ENCODE measurements at regions not wholly inside any gene's neighbourhood (a gene's known extent, or its start where the extent isn't known, plus 50 kb on each side); places are given as distances from the start of the nearest gene placed in this dataset.

DNA sequence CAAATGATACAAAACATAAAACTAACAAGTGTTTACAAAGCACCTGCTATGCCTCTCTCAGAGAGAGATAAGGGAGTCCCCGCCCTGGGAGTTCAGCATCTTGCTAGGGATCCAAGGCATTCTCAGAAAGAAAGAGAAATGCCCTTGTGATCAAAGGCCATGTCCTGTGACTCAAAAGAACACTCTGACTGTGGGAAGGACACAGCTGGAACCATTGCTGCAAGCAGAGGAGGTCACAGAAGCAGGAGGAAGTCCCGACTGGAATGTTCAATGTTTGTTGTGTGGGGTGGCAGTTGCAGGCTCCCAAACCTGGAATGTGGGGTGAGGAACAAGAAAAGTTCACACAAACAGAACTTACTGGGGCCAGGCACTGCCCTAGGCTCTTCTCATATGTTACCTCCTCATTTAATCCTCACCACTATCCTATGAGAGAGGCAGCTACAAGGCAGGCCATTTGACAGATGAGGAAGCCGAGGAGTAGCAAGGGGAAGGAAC is 93.0 kb upstream of the GRIK3 start:
- in situ Hi-C loops (cut with HindIII; ENCODE audit: low sequenced_read_pairs) = no loop called here

DNA sequence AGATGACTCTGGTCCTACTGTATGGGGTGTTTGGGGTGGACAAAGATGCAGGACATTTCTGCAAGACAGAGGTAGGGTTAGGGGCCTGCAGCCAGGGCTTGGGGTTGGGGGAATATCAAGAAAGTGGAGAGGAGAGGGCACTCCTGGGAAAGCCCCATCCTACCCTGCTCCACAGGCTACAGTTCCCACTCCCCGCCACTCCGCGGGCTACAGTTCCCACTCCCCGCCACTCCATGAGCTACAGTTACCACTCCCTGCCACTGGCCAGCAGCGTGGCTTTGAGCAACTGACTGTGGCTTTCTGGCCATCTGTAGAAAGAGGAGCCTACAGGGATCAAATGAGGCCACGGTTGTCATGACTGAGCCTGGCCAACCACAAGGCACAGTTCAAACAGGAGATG is 93.8 kb upstream of the GRIK3 start:
- in situ Hi-C loops (cut with HindIII; ENCODE audit: low sequenced_read_pairs) = no loop called here

DNA sequence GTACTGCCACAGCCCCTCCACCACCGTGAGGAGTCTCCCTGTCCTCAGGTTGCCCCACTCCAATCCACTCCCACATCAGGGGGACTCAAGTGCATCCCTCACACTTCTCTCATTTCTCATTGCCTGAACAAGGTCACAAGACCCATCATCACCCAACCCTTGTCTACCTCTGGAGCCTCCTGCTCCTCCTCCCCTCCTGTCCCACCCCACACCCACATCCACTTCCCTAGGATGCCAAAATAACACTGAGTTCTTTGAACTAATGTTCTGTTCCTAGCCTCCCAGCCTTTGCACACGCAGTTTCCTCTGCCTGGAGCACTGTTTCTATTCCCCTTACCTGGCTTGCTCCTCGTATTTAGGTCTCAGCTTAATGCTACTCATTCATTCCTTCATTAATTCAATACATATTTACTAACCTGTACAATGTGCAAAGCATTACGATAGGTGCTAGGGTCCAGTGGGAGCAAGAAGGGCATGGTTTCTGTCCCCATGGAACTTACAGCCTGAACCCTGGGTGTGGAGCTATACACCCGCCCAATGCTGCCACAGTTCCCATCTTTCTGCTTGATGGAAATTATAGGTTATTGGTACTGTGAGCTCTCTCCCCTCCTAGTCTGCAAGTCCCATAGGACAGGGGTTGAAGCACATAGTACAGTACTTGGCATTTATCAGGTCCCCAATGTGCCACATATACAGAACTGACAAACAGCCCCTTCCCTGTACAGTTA is 96.1 kb upstream of the GRIK3 start:
- in situ Hi-C loops (cut with HindIII; ENCODE audit: low sequenced_read_pairs) = no loop called here

DNA sequence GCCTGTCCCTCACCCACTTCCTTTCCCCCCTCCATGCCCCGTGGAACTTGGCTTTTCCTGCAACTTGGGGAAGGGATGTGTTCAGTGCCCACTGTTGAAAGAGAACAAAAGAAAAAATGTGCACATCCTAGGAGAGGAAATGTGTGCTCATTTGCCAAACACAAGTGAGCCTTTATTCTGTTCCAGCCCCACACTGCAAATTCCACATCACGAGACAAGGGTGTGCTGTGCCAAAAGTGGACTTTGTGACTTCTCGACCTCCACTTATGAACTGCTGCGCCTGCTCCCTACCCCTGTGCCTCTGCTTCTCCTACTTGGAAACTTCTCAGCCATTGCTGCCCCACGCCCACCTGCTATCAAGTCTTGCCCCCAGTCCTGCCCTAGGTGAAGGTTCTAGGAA is 97.0 kb upstream of the GRIK3 start:
- in situ Hi-C loops (cut with HindIII; ENCODE audit: low sequenced_read_pairs) = no loop called here

DNA sequence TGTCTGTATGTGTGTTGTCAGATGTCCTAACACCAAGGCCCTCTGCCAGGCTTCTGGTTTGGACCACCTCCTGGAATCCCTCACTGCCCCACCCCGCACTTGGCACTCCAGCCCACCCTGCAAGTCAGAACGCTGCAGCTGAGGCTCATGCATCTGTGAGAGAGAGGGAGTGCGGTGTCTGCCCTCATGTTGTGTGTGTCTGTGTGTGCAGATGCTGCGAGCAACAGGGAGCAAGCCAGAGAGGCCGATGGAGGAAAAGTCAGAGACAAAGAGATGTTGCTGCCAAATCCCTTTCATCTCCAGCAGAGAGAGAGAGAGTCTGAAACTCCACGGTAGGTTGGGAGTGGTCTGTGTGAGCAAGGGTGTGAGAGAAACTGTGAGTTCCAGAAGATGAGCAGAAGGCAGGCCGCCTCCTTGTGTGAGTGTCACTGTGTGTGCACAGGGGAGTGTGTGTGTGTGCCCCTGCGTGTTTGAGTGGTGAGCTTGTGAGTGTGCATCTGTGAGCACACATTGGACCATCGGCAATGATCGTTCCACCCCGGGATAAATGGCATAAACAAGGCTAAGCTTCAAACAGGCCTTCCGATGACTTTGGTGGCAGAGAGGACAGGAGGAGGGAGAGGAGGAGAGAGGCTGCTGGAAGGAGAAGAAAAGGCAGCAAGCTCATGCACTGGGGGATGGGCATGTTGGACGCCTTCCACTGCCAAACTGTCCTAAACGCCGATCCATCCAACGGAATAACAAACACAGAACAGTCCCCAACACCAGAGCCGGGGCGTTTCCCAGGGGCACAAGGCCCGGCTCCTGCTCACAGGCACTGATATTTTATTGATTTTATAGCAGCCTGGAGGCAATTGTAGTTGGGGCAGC is 99.2 kb upstream of the GRIK3 start:
- in situ Hi-C loops (cut with HindIII; ENCODE audit: low sequenced_read_pairs) = no loop called here

DNA sequence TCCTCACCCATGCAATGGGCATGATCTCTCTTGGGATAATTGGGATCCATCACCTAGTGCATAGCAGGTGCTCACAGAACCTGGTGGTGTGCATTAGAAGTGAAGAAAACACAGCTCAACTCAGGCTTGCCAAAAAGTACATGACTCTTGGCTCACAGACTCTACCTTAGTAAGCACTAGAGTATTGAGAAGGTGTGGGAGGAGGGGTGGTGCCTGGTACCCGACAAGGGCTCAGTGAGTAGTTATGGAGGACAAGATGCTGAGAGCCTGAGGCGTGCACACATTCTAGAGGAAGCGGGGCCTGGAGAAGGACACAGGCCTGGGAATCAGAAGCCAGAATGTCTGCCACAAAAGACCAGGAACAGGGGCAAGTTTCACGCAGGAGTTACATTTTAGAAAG is 100.3 kb upstream of the GRIK3 start:
- in situ Hi-C loops (cut with HindIII; ENCODE audit: low sequenced_read_pairs) = no loop called here

DNA sequence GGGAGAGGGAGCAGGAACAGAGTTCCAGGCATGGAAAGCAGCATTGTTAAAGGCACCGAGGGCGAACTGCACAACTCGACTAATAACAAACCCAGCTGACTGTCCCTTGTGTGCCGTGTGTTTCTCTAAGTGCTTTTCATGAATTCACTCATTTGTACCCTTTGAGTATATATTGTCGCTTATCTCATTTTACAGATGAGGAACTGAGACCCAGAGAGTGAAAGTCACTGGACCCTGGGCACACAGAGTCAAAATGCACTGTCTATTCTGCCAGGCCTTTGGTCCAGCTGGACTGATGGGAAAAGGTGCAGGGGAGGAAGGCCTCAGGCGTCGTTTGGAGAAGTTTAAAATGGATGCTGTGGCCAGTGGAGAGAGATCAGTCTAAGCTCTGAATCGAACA is 100.7 kb upstream of the GRIK3 start:
- in situ Hi-C loops (cut with HindIII; ENCODE audit: low sequenced_read_pairs) = no loop called here

DNA sequence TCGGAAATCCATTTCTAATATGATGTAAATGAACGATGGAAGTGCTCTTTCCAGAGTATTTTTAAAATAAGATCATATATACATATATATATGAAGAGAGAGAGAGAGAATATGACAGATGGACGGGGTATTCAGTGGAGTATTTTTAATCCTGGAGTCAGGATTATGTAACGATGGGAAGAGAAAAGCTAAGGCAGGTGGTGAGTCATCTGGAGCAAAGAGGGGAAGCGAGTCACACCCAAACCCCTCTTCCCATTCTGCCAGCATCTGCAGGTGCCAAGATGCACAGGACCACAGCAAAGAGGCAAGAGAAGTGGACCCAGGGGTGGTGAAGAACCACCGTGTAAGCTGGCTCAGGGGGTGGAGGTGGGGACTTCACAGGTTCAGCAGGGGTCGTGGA is 102.7 kb upstream of the GRIK3 start:
- in situ Hi-C loops (cut with HindIII; ENCODE audit: low sequenced_read_pairs) = no loop called here

DNA sequence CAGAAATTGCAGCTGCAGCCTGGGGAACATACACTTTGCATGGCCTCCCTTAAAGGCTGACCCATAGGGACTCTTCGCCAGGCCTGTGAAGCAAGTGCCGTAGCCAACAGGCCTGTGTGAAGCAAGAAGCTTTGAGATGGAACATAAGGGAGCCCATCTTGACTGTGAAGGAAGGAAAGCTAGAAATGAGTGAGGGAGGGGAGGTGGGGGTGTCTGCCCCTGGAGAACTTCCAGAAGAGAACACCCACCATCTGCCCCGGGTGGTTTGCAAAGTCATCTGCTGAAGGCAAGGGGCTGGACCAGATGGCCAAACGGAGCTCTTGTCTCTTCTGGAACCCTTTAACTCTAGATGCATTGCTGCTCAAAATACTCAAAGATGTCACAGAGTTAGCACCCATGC is 103.3 kb upstream of the GRIK3 start:
- in situ Hi-C loops (cut with HindIII; ENCODE audit: low sequenced_read_pairs) = no loop called here

DNA sequence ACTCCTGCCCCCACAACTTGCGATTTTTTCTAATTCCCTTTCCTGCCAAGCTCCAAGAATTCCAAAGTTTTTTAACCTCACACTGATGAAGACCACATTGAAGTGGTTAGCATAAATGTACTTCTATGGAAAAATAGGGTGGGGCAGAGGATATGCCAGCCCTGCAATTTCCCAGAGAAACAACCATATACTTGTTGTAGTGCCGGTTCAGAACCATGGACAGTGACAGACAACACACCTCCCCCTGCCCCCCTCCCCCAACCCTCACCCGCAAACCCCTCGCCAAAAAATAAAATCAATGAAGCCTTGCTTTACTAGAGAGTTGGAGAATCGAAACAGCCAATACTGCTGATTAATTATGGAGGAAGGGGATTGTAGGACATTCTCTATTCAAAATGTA is 109.5 kb upstream of the GRIK3 start:
- in situ Hi-C loops (cut with HindIII; ENCODE audit: low sequenced_read_pairs) = no loop called here

DNA sequence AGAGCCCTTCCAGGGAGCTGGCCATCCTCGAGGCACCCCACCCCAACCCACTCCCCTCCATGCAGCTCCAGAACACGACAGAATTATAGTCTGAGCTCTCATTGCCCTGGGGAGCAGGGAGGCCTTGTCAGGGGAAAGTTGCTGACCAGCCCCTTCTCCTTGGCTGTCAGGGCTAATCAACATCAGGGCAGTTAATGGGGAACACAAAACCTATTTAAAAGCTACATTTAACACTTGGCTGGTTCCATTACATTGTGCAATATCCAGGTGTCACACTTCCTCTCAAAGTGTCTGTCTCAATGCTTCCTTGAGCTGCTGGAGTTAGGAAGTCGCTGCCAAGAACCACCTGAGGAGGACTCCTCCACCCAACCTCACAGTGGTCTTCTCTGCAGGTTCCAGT is 111.8 kb upstream of the GRIK3 start:
- in situ Hi-C loops (cut with HindIII; ENCODE audit: low sequenced_read_pairs) = no loop called here

DNA sequence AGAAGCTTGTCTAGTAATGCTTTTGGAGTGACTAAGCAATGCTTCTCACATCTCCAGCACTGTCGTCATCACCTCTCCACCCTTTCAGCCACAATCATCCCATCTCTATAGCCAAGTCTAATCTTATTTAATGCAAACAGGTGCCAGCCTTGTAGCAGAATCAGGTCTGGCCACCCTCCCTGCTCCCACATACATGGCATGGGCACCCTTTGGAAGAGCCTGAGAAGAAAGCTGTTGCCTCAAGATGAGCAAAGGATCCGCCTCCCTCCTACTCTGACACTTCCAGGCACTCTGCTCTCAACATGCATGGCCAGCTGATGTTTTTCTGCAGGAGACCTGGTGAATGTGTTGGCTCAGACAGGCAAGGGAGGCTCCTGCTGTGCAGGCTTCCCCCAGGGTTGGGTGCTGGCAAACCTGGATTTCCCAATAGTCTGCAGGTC is 113.1 kb upstream of the GRIK3 start:
- in situ Hi-C loops (cut with HindIII; ENCODE audit: low sequenced_read_pairs) = no loop called here

DNA sequence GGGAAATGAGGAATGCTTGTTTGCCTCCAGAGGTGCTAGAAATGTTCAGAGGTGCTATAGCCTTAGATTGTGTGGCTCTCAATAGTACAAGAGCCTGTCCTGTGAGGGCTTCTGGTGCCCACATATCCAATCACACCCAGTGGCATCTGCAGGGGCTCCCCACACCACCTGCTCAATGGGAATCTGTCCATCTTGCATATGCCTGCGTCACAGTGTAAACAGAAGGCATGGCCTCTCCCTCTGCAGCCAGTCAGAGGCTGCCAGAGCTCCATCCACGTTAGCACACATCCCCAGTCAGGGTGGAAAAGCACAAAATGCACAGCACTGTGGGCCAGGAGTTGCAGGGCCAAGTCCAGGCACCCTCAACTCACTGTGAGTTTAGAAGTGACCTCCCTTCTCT is 113.6 kb upstream of the GRIK3 start:
- in situ Hi-C loops (cut with HindIII; ENCODE audit: low sequenced_read_pairs) = no loop called here

DNA sequence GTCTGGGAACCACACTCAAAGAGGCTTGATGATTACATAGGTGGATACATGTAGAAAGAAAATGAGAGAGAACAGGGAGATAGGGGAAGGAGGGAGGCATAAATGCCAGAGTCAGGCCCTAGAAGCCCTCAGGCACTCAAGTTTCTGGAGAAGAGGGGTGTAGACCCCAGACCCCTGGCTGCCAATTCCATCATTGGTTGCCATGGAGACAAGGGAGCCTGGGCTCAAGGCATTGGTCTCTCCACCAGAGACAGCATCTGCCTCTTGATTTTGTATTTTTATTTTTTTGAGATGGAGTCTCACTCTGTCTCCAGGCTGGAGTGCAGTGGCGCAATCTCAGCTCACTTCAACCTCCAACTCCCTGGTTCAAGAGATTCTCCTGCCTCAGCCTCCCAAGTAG is 114.3 kb upstream of the GRIK3 start:
- in situ Hi-C loops (cut with HindIII; ENCODE audit: low sequenced_read_pairs) = no loop called here

DNA sequence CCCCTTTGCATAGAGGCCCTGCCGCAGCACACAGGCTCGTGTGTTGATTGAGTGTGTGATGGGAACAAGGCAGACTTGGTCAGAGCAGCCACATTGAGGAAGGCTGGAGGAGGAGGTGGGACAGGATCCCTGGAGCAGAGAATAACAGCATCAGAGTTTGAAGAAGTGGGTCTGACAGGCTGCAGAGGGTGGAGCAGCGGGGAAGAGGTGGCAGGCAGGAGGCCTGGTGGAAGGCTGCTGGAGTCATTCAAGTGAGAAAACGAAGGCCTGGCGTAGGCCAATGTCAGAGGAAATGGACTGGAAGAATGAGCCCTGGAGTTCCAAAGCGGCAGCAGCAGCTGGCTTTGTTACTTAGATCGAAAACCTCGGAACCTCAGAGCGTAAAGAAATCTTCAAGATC is 115.0 kb upstream of the GRIK3 start:
- in situ Hi-C loops (cut with HindIII; ENCODE audit: low sequenced_read_pairs) = no loop called here

DNA sequence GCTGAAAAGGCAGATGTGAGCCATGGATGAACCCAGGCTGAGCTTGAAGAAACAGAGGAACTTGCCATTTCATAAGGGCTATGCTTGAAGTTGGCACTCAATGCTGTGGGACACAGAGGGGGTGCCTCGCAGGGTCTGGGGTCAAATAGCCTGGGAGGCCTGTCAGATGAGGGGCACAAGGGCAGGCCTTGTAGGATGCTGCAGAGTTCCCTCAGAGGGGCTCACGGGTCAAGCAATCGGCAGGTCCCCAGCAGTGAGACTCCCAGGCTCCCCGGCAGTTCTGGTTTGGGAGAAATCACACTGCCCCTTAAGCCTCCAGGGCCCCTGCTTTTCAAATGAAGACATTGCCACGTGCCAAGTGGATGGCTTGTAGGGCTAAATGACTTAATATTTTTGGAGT is 116.7 kb upstream of the GRIK3 start:
- in situ Hi-C loops (cut with HindIII; ENCODE audit: low sequenced_read_pairs) = loop anchor here (10.0 kb wide), 1 partner anchor 64 kb away; no protein-coding TSS in a partner anchor

DNA sequence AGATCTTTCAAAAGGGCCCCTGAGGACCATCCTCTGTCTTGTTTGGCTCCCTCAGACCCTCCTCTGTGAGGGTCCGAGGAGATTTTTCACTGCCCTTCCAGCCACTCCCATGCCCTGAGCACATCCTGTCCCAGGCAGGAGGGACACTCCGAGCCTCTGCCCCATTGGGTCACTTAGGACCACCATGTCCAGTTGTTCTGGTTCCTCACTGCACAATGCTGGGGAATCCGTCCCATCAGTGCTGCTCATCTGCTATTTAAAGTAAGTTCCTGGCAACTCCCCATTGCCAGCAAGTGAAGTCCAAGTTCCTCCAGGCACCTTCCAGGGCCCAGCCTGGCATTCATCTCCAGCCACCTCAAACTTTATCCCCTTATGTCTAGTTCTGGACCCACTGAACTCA is 117.5 kb upstream of the GRIK3 start:
- in situ Hi-C loops (cut with HindIII; ENCODE audit: low sequenced_read_pairs) = loop anchor here (10.0 kb wide), 1 partner anchor 63 kb away; no protein-coding TSS in a partner anchor

DNA sequence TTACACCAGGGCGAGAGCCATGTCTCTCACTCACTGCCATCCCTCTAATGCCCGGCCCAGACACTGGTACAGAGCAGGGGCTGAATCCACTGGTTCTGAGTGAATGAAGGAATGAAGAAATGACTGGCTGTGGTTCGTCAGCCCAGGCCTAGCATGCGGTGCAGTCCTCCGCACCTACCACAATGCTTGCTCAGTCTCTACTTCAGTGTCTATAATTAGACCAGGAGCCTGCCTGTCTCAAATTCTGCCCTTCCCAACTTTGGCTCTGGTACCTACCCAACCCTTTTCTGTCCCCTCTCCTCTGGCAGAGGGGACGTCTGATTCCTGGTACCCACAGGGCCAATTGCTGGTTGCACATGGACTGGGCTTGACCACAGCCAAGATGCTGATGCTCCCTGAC is 118.2 kb upstream of the GRIK3 start:
- in situ Hi-C loops (cut with HindIII; ENCODE audit: low sequenced_read_pairs) = loop anchor here (10.0 kb wide), 1 partner anchor 62 kb away; no protein-coding TSS in a partner anchor

DNA sequence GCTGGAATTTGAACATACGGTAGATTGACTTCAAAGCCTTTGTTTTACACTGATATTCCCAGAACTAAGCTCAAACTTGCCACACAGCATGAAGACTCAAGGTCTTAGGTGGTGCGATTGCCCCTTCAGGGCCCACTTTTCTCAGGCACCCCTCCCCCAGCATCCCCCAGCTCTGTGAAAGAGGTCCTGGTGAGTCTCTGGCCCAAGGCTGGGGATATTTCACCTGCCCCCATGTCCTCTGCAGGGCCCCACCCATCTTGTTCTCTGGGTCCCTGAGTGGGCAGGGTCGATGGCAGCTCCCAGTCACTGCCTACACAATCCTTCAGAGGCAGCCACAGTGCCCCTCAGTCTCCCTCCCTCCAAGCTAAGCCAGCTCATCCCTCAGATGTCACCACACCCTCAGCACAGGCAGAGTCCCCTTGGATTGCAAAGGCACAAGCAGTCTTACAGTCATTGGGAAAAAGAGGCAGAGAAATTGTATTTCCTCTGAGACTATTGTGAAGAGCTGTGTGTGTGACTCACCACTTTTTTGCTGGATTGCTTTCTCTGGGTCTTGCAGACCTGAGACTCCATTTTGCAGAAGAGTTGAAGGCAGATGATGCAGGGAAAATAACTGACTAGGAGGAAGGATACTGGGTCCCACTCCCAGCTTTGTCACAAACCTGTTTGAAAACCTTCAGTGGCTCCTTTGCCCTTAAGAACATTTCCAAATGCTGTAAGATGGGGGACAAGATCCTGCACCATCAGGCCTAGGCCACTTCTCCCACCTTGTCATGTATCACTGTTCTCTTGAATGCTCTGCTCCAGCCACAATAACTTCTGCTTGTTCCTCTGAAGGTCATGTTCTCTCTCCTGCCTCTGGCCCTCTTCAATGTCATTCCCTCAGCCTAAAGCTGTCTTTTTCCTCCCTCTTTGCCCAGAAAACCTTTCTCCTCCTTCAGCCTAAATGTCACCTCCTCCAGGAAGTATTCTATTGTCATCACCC is 119.1 kb upstream of the GRIK3 start:
- in situ Hi-C loops (cut with HindIII; ENCODE audit: low sequenced_read_pairs) = loop anchor here (10.0 kb wide), 1 partner anchor 61 kb away; no protein-coding TSS in a partner anchor

DNA sequence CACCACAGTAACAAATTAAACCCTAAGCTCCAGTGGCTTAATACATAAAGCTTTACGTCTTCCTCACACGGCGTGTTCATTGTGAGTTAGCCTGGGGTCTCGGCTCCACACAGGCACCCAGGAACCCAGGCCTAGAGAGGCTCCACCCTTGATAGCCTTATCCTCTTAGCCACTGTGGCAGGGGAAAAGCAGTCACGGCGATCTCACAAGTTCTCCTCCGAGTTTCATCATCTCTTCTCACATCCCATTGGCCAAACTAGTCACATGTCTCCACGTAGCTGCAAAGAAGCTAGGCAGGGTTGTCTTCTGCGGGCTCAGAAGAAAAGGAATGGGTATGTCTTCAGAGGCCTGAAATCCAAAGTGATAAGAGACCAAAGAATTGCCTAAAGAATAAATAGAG is 122.3 kb upstream of the GRIK3 start:
- in situ Hi-C loops (cut with HindIII; ENCODE audit: low sequenced_read_pairs) = loop anchor here (10.0 kb wide), 1 partner anchor 58 kb away; no protein-coding TSS in a partner anchor

DNA sequence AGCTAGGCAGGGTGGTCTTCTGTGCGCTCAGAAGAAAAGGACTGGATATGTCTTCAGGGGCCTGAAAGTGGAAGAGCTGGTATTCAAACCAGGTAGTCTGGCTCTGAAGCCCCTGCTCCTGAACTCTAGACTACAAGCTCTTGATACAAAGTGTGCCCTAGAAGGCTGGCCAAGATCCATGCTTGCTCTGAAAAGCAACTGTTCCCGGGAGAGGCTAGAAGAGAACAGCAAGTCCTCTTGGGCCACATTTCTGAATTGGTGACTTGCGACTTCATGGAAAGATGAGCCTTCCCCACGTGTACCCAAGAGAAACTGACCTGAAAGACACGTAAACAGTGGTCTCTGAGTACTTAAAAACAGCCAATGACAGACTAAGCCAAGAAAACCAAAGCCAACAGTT is 123.3 kb upstream of the GRIK3 start:
- in situ Hi-C loops (cut with HindIII; ENCODE audit: low sequenced_read_pairs) = loop anchor here (10.0 kb wide), 1 partner anchor 57 kb away; no protein-coding TSS in a partner anchor

Measured in DLD1 (cell line).